ENCODE measurements at regions not wholly inside any gene's neighbourhood (a gene's known extent, or its start where the extent isn't known, plus 50 kb on each side); places are given as distances from the start of the nearest gene placed in this dataset.

- peaks cover 3% of the 10 kb centered on the region for H3K4me1 Mint-ChIP-seq (ENCODE audit: low read depth, unreplicated experiment)
- no peak overlapping the region for H3K4me3 Mint-ChIP-seq (ENCODE audit: unreplicated experiment)
- no peak for FAIRE-seq
Measured at GRCh38 chr18:10275486-10275885, 178.9 kb upstream of the APCDD1 start.

GRCh38 chr18:10278265-10278664 is 176.2 kb upstream of the APCDD1 start:
- no peak overlapping the region for H3K27ac ChIP-seq (ENCODE audit: low read depth, low read length)
- H3K9ac ChIP-seq (ENCODE audit: low read length): no peak overlapping the region
- H2AFZ ChIP-seq (ENCODE audit: low read depth, low read length): no peak overlapping the region
- no peak overlapping the region for H3K4me2 ChIP-seq (ENCODE audit: low read length)
- no peaks in the 10 kb centered on the region for H3K79me2 ChIP-seq (ENCODE audit: insufficient read depth, low read length)
- Mint-ChIP-seq H3K4me3 (ENCODE audit: unreplicated experiment) (no peak overlapping the region), H3K36me3 (ENCODE audit: low read depth, unreplicated experiment) (no peaks in the 10 kb centered on the region), H3K27ac (ENCODE audit: unreplicated experiment) (no peak overlapping the region), H3K9me3 (ENCODE audit: unreplicated experiment) (peaks cover 3% of the 10 kb centered on the region), H3K4me1 (ENCODE audit: low read depth, unreplicated experiment) (peaks cover 3% of the 10 kb centered on the region), H3K27me3 (ENCODE audit: low read depth, unreplicated experiment) (peaks cover 25% of the 10 kb centered on the region)
- H3K4me3 ChIP-seq (ENCODE audit: insufficient read depth, low read depth, low read length): no peak overlapping the region
- H3K36me3 ChIP-seq (ENCODE audit: insufficient read depth, low read length): no peaks in the 10 kb centered on the region
- FAIRE-seq: no peak
- DNase-seq (ENCODE audit: low read depth): no peak
- H3K4me1 ChIP-seq (ENCODE audit: insufficient read depth, low read length): no peaks in the 10 kb centered on the region
- no peaks in the 10 kb centered on the region for H4K20me1 ChIP-seq (ENCODE audit: insufficient read depth, low read length)
- no peaks in the 10 kb centered on the region for H3K27me3 ChIP-seq (ENCODE audit: insufficient read depth, low read length)
- TF ChIP-seq CTCF (IDR thresholded peaks at IDR 0.05; ENCODE audit: insufficient read depth, low read depth, low read length): no peak
- no peak for TF ChIP-seq EZH2 (IDR thresholded peaks at IDR 0.05; ENCODE audit: insufficient read depth, low read length)
- no peaks in the 10 kb centered on the region for H3K9me3 ChIP-seq (ENCODE audit: insufficient read depth, low read depth, low read length)

More at GRCh38 chr18:10275486-10275885, 178.9 kb upstream of the APCDD1 start:
- peaks cover 18% of the 10 kb centered on the region for H3K27me3 Mint-ChIP-seq (ENCODE audit: low read depth, unreplicated experiment)
- Histone ChIP-seq H3K79me2 (ENCODE audit: insufficient read depth, low read length) (no peaks in the 10 kb centered on the region), H3K27me3 (ENCODE audit: insufficient read depth, low read length) (peaks cover 3% of the 10 kb centered on the region), H3K9me3 (ENCODE audit: insufficient read depth, low read depth, low read length) (no peaks in the 10 kb centered on the region), H3K4me1 (ENCODE audit: insufficient read depth, low read length) (no peaks in the 10 kb centered on the region), H3K4me2 (ENCODE audit: low read length) (no peak overlapping the region), H2AFZ (ENCODE audit: low read depth, low read length) (no peak overlapping the region), H3K27ac (ENCODE audit: low read depth, low read length) (no peak overlapping the region), H3K36me3 (ENCODE audit: insufficient read depth, low read length) (no peaks in the 10 kb centered on the region), H4K20me1 (ENCODE audit: insufficient read depth, low read length) (no peaks in the 10 kb centered on the region), H3K9ac (ENCODE audit: low read length) (no peak overlapping the region), H3K4me3 (ENCODE audit: insufficient read depth, low read depth, low read length) (no peak overlapping the region)
- TF ChIP-seq EZH2 (IDR thresholded peaks at IDR 0.05; ENCODE audit: insufficient read depth, low read length) (no peak), CTCF (IDR thresholded peaks at IDR 0.05; ENCODE audit: insufficient read depth, low read depth, low read length) (no peak)
- no peak overlapping the region for H3K27ac Mint-ChIP-seq (ENCODE audit: unreplicated experiment)
- no peaks in the 10 kb centered on the region for H3K36me3 Mint-ChIP-seq (ENCODE audit: low read depth, unreplicated experiment)
- no peak for DNase-seq (ENCODE audit: low read depth)
- H3K9me3 Mint-ChIP-seq (ENCODE audit: unreplicated experiment): peaks cover 3% of the 10 kb centered on the region

- no peak overlapping the region for H3K4me3 ChIP-seq (ENCODE audit: insufficient read depth, low read depth, low read length)
- Mint-ChIP-seq H3K9me3 (ENCODE audit: unreplicated experiment) (peaks cover 3% of the 10 kb centered on the region), H3K4me3 (ENCODE audit: unreplicated experiment) (no peak overlapping the region), H3K36me3 (ENCODE audit: low read depth, unreplicated experiment) (no peaks in the 10 kb centered on the region), H3K27me3 (ENCODE audit: low read depth, unreplicated experiment) (peaks cover 25% of the 10 kb centered on the region), H3K27ac (ENCODE audit: unreplicated experiment) (no peak overlapping the region), H3K4me1 (ENCODE audit: low read depth, unreplicated experiment) (no peaks in the 10 kb centered on the region)
- H3K4me1 ChIP-seq (ENCODE audit: insufficient read depth, low read length): no peaks in the 10 kb centered on the region
- no peaks in the 10 kb centered on the region for H3K79me2 ChIP-seq (ENCODE audit: insufficient read depth, low read length)
- TF ChIP-seq CTCF (IDR thresholded peaks at IDR 0.05; ENCODE audit: insufficient read depth, low read depth, low read length): no peak
- no peak for TF ChIP-seq EZH2 (IDR thresholded peaks at IDR 0.05; ENCODE audit: insufficient read depth, low read length)
- H3K9ac ChIP-seq (ENCODE audit: low read length): no peak overlapping the region
- H2AFZ ChIP-seq (ENCODE audit: low read depth, low read length): no peak overlapping the region
- H3K27me3 ChIP-seq (ENCODE audit: insufficient read depth, low read length): no peaks in the 10 kb centered on the region
- no peaks in the 10 kb centered on the region for H3K9me3 ChIP-seq (ENCODE audit: insufficient read depth, low read depth, low read length)
- FAIRE-seq (no peak), DNase-seq (ENCODE audit: low read depth) (no peak)
- H3K4me2 ChIP-seq (ENCODE audit: low read length): no peak overlapping the region
- H3K27ac ChIP-seq (ENCODE audit: low read depth, low read length): no peak overlapping the region
- no peaks in the 10 kb centered on the region for H4K20me1 ChIP-seq (ENCODE audit: insufficient read depth, low read length)
- no peaks in the 10 kb centered on the region for H3K36me3 ChIP-seq (ENCODE audit: insufficient read depth, low read length)
Measured at GRCh38 chr18:10279471-10279870, 175.0 kb upstream of the APCDD1 start.

All from astrocyte (in vitro differentiated cells and primary cell).